NCI-H526 treated with DMSO at 0.1 percent for 48 hours (cell line): ENCODE measurements at regions not wholly inside any gene's neighbourhood (a gene's known extent, or its start where the extent isn't known, plus 50 kb on each side); places are given as distances from the start of the nearest gene placed in this dataset.

Source experiments
- DNase-seq: peaks from one replicate; lab custom pipeline; 2025; lab: John Stamatoyannopoulos, UW

DNA sequence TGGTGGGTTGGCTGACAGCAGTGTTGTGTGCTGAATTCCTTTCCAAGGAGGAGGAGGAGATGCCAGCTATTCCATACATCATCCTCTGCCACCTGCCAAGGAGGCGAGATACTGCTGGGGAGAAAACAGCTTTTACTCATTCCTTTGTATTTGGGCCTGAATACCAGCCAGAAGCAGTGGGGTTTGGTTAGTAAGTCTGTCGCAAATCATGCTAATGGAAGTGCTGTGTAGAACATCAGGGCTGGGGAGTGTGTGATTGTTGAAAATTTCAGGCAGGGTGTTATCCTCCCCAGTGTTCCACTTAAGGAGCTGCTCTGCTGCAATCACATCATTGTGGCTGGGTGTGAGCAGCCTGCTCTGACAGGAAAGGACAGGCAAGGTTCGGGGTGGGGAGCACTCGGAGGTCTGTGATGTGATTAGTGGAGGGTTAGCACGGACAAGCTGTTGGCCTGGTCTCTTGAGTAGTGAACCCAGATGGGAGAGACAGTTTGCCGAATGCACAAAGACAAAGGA is 128.2 kb upstream of the DLX2 start:
- DNase-seq: no peak

DNA sequence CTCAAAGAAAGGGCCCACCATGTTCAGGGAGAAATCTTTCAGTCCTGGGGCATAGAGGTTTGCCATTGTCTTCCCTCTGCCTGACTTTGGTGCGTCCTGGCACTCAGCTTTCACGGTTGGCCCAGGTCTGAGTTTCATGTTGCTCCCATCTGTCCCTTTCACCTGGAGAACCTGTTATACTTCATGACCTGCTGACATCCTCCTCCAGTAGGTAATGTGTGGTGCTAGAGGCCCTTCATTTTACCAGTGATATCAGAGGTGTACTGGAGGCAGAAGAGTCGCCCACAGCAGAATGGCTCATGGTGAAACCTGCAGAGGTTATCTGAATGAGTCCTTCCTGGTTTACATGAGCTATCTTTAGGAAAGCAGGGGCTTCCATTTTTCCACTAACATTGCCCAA is 128.8 kb upstream of the DLX2 start:
- no peak for DNase-seq

DNA sequence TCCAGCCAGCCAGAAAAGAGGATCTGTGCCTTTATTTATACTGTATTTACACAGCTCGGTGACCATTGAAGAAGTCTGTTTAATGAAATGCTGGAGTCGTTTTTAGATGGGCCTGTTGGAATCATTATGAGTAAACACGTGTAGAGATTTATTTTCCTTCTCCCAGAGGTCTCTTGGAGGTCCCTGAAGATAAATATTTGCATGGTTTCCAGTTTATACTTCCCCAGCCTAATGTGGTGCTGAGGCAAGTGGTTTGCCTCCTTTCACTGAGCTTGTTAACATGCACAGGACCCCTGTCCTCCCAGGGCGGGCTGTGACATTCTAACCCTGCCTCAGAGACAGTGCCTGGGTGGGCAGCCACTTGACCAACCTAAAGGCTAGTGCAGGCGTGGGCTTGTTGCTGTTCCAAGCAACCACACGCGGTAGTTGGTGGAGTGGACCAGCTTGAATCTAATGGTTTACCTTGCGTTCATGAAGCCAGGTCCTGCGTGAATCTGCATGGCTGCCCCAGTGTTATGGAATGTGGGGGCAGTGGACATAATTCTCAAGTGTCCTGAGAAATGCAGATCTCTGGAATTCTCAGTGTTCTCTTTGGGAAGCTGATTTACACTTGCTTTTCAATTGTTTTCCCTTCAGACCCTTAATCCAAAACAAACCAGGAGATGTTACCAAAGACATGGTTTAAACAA is 130.2 kb upstream of the DLX2 start:
- DNase-seq: no peak

DNA sequence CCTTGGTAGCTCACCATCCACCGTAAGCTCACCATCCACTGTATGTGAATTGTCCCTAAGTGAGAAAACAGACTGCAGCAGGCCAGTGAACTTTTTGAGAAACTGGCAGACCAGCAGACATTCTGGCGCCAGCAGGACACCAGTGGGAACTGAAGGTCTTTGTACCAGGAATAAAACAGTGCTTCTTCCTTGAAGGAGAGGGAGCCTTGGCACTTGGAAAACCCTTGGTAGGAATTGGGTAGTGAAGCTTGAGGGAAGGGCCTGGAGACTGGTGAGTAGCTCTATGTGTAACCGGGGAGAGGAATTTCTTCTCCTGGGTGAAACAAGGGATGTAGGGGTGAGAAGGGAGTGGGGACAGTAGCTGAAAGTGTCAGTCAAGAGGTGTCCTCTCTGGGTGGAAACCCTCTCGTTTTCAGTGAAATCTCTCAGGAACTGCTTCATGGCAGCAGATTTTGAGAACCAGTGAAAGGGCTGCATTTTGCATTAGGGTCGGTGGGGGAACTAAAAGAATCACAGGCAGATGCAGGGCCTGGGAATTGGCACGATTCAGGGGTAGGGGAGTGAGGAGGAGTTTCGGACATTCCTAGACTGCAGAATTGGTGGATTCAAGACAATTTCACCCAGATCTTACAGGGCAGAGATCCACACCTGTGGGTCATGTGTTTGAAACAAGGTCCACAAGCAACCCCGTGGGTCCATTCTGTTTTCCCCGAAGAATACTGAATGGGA is 131.5 kb upstream of the DLX2 start:
- DNase-seq: no peak

DNA sequence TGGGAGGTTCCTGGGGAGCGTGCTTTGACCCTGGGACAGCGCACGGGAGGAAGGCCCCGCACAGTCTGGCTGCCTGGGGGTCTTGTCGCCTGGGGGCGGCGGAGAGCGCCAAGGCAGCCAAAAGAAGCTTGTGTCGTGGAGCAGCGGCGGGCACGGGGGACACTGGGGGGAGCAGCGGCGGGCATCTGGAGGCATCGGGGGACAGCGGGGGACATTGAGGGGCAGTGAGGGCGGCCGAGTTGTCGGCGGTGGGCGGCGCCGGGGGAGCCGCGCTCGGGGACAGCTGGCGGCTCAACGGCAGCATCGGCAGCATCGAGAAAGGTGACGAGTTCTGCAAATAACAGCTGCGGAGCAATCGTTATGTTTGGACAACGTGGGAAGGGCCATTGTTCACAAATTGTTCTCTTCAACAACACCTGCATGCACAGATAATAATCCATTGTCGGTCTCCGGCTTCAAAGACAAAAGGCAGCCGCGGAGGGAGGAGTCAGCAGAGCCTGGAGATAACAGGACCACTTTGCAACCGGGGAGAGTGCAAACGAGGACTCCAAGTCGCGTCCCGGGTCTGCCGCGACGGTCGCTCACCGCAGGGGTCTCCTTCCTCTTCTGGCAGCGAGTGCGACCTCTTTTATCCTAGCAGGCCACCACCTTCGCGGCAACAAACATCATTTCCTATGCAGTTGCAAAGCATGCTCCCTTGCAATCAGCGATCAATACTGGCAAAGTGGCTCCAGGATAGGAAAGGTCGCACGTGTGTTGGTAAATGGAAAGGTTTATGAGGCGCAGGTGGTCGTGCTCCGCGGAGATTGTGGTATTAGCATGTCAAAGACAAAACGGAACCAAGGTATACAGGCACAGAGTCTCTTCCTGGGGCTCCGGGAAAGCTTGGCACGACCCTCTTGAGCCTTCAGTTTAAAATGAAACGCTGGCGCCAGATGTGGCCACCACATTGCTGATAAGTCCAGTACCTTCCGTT is 132.3 kb upstream of the DLX2 start:
- DNase-seq: peak; percentile 50

DNA sequence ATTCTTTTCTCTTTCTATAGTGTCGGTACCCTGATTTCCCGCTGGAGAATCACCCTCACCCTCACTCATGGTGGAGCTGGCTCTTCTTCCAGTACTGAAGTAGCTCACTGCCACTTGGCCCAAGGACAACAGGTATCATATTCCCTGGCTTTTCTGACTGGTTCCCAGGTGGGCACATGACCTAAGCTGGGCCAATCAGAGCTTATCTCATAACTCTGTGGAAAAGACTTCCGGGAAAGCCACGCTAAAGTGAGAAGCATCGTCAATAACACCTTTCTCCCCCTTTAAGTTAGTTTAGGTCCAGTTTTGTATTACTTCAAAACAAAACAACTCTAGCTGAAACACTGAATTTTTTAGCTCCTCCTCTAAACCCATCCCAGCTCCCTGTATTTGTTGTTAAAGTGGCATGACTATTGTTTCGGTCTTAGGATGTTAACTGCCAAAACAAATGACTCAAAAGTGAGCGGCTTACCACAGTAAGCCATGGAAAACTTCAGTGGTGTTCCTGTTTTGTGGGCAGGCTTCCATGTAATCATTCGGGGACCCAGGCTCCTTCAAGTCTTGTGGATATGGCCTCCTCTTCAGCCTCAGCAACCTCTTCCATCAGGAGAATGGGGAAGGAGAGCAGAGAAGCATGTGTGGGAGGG is 137.4 kb upstream of the DLX2 start:
- DNase-seq: no peak

DNA sequence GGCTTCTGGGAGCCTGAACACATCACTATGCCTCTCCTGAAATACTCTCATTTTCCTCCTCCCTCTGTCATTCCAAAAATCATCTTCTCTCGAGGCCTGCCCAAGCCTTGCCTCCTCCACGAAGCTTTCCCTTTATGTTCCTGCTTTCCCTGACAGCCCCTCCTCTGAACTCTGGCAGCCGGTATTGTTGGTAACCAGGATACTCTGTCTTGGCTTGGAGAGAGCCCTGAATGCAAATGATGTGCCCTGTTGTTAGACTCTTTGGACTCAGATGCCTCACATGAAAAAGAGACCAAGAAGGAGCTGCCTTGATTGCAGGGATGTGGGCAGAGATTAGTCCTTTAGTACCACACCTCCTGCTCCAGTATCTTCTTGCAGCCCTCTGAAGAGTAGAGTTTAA is 138.5 kb upstream of the DLX2 start:
- peak; percentile 43 for DNase-seq

DNA sequence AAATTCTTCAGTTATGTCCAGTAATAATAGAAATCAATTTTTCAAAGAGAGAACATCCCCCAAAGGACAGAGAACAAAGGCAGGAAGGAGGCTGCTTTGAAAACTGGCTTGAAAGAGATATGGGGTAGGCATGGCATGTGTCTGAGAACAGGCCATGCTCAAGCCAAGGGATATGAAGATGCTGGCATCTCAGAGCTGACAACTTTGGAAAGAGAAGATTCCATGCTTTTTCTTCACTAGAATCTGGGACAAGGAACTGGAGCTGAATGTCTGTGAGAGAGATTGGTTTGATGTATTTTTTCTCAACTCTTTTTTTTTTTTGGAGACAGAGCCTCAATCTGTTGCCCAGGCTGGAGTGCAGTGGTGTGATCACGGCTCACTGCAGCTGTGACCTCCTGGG is 139.8 kb upstream of the DLX2 start:
- no peak for DNase-seq

DNA sequence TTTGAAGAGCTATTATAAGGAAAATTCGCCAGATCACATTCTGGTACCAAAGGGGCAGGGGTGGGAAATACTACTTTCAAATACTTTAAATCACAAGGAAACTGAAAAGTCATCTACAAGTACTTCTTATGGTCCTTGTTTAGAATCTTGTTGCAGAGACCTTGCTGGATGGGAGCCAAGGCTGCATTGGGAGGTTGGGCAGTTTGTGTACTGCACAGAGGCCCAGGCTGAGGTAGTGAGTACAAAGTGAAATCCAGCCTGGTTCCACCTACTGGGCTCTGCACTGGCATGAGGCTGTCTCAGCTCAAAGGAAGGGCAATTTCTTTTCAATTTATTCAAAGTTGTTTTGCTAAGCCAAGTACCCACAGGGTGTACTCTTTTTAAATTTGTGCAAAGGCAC is 140.3 kb upstream of the DLX2 start:
- DNase-seq: no peak

DNA sequence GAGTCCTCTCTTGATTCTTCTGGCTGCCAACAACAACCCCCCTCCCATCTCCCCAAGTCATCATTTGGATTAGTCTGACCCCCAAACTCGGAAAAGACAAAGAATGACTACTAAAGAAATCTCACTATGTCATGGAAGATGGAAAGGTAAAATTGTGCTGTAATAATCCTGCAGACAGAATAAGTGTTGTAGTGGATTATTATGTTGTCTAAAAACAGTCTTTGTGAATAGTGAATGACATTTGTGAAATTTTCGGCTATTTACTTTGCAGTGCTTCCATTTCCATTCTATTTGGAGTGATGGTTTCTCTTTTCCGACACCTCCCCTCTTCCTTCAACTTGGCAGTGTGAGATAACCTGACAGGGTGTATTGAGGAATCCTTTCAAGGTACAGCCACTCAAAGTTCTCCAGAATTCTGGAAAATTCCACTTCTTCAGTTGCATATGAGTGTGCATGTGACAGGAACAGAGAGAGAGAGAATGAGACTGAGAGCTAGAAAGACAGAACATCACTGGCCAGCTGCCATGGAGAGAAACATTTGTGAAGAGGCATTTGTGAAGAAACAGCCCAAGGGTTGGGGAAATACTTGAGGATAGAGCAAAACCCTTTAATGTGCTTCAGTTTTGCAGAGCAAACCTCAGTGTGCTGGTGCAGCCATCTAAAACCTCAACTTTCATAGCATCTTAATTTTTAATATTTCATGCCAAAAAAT is 141.9 kb upstream of the DLX2 start:
- DNase-seq: no peak

DNA sequence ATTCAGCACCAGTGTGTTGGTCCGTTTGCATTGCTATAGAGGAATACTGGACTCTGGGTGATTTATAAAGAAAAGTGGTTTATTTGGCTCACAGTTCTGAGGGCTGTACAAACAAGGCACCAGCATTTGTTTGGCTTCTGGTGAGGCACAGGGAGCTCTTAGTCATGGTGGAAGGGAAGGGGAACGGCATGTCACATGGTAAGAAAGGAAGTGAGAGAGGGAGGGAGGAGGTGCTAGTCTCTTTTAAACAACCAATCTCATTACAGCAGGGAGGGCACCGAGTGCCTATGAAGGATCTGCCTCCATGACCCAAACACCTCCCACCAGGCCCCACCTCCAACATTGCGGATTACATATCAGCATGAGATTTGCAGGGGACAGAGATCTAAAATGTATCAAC is 143.9 kb upstream of the DLX2 start:
- no peak for DNase-seq

DNA sequence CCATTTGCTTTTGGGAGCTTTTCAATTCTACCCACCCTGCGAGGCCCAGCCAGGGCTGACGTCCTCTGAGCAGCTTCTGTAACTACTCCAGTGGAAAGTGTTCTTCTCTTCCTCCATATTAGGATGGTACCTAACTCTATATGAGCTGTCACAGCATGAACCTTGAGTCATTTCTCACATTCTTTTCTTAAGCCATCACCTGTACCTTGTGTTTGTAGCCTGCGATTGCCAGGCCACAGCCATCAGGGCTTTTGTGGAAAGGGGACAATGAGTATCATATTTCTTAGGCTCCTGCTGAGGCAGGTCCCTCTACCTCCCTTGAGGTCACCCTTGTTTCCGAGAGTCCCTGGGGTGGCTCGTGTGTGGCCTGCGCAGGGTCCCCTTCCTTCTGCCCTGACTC is 144.5 kb upstream of the DLX2 start:
- DNase-seq: no peak

DNA sequence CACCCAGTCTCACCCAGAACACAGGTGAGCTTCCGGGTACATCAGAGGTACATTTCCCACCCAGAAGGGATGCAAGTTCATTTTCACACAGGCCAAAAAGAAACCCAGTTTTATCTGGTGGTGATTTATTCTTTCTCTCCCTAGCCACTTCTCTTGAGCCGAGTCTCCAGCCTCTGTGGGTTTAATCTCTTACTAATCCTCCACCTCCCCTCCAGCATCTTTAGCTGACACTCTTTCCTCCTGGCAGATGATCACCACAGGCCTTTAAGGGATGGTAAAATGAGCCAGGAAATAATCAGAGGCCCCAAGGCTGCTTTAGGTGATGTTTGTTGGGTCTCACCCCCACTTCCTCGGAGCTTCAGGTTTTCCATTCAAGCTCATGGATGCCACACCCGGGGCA is 145.7 kb upstream of the DLX2 start:
- DNase-seq: no peak

DNA sequence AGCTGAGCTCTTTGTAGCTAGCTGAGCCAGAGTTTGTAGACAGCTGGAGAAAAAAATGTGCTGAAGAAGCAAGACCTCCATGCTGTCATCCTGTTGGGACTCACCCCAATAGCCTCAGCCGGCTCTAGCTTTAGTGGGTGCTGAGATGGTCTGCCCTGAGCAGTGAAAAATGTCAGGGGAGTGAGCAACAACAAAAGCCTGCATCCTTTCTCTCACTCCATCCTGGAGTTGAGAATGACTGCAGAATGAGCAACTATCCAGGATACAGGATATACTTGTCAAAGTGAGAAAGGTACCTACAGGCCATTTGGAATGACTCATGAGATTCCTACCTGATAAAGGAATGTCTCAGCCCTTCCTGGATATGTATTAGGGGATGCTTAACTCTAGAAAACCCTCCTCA is 146.1 kb upstream of the DLX2 start:
- DNase-seq: no peak

DNA sequence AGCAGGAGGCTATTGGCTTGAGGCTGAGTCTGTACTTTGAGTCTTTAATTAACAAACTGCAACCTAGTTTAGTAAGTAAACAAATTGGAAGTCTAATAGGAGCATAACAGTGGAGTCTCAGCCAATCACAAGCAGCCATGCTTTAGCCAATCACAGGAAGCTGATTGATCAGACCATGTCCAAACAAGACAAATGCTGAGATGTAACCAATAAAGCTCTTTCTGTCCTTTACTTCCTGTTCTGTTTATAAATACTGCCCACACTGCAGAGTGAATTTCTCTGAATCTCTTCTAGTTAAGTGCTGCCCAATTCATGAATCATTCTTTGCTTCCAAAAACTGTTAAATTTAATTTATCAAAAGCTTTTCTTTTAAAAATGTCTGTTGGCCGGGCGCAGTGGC is 146.6 kb upstream of the DLX2 start:
- DNase-seq: no peak

DNA sequence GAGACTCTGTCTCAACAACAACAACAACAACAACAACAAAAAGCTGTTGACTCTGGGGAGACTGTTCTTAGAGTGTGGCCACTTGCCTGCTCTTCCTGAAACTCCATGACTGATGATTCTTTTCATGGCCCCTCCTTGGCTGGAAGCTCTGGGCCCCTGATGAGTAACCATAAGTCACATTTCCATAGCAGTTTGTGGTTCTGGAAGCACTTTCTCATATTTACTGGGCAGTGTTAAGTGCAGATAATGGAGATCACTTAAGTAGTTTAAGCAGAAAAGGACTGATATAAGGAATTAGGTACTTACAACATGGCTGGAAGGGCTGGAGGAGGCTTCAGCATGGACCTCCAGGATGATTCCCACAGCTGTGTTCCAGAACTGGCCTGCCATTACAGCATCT is 147.3 kb upstream of the DLX2 start:
- DNase-seq: no peak

DNA sequence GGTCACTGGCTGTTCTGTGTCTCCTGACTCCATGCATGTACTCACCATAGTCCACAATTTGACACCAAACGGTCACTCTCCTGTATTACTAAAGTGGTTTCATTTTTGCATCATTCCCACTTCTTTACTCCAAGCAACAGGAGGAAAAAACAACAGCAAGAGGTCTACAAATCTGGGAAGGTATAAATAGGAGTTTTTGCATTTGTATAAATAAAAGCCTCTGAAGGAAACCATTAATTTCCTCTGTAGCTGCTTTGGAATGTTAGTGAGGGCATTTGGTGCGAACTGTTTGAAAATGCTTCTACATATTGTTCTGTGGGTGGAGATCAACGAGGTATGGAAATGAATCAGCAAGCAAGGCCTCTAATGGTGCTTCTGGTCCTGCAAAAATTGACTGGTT is 148.5 kb upstream of the DLX2 start:
- DNase-seq: no peak

DNA sequence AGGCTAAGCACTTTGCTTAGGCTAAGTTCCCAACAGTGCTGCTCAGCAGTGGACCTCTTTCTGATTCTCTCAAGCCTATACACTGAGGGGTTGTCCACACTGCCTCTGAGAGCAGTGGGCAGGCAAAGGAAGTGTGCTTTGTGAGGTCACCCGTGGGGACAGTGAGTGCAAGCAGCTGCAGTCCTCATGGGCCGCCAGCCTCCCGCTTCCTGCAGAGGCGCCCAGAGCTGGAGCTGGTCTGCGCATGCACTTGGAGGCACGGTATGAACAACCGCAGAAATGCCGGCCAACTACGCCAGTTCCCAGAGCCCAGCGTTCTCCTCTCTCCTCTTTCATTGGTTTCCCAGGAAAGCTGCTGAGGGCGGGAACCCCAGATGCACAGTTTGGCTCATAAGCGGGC is 149.5 kb upstream of the DLX2 start:
- DNase-seq: no peak

DNA sequence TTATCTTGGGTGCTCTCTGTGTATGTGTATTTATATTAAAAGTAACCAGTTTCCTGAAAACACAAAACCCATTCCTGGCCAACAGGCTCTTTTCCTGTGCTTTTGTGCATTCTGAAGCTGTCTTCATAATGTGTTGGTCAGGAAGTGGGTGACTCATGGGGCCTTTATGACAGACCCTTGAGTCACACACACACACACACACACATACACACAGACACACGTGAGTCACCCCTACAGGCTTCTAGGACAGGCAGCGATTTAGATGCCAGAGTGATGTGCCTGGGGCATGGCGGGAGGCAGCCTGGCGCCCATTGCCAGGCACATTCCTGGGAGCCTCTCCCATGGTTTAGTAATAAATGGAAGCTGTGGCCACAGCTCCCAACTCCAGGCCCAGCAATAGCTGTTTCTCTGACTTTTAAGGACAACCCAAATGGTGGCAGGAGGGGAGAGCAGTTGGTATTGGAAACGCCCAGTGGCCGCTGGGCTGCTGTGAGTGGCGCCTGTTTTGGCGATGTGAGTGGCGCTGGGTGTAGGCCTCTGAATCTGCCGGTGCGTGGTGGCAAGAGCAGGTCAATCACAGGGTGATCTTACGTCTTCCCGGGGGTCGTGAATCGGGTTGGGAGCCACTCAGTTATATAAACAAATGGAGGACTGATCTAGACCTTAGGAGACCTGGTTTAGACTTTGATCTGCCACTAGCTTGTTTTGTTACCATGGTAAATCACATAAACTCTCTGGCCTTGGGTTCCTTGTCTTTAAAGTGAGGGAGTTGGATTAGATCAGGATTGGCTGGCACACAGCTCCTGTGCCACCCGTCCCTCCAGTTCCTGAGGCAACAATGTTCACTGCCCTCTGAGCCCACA is 150.7 kb upstream of the DLX2 start:
- DNase-seq: no peak

DNA sequence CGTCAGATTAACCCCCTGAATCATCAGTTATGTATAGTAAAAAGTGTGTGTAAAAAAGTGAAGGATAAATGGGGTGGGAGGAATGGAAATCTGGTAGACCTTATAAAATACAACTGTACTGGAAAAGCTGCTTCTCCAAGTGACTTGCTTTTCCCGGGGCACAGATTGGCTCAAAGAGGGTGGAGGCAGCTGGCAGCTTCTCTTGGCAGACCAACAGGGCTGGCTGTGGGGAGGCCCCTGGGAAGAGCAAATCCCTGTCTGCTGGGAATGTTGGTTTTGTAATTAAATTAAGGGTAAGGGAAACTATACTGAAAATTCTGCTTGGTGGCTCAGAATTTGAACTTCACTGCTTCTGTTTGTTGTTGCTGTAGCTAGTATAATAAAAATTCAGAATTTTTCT is 154.2 kb upstream of the DLX2 start:
- no peak for DNase-seq
